Astrocyte of the spinal cord (primary cell): ENCODE measurements at regions not wholly inside any gene's neighbourhood (a gene's known extent, or its start where the extent isn't known, plus 50 kb on each side); places are given as distances from the start of the nearest gene placed in this dataset.

Experiments
- DNase-seq: peaks from one replicate; pipeline ENCODE4 v3.0.0; 2011; ENCODE audit warnings: low read depth, low spot score
- H3K4me3 ChIP-seq: 2 replicates; pipeline ENCODE4 v1.5.1; 2011; ENCODE audit warnings: low read depth, mild to moderate bottlenecking, low read length, moderate library complexity
- CTCF ChIP-seq: IDR thresholded peaks from 2 replicates; pipeline ENCODE4 v1.5.1; 2012; ENCODE audit warnings: low read depth, mild to moderate bottlenecking, low read length, inconsistent platforms
- in situ Hi-C: cut with HindIII; loops from 2 replicates; pipeline ENCODE4 v1.10.0; 2017; ENCODE audit warnings: low sequenced_read_pairs

DNA sequence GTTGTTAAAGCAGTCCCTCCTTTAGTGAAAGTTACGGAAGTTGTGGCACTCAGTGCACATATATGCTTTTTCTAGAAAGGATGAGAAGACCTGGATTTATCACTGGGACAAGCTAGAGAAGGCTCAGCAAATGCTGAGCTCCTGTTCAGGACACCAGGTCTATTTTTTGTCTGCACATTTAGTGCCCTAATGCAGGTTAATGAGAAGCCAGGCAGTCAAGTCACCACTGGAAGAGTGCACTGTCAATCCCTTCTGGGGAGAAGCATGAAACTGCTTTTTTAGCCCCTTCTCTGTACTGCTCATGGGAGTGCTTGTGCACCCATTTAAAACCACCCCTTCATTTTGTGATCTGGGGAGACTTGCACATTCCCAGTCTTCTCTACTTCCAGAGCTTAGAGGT lies 624.1 kb upstream of the USP24 start:
- in situ Hi-C loops: no loop called here
- no peak for DNase-seq
- H3K4me3 ChIP-seq: no peak overlapping the region
- TF ChIP-seq CTCF: no peak

GRCh38 chr1:55836086-55836485 lies 620.9 kb upstream of the USP24 start:
- no peak for TF ChIP-seq CTCF
- H3K4me3 ChIP-seq: no peak overlapping the region
- in situ Hi-C loops: no loop called here
- no peak for DNase-seq

DNA sequence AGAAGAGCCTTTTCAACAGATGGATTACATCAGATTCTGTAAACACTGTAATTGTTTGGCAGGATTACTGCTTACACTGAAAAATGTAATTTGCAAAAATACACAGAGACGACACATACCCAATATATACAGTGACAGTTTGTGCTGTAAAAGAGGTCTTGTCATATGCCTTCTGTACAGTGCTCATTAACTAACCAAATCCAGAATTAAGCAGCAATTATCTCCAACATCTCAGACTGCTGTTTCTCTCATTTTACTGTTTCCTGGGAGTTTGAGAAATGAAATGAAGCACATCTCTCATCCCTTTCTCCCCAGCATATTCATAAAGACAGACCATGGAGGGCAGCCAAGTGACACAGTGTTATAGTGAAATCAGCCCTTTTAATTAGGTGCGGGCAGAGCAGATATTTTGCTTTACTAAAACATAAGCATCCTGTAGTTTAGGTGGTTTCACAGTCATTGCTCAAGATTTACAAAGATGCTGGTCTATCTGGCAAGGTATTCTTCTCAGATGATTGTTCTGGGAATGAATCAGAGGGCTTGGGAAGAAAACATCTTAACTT lies 618.4 kb upstream of the USP24 start:
- in situ Hi-C loops: no loop called here
- TF ChIP-seq CTCF: no peak
- peak; percentile 64 for DNase-seq

DNA sequence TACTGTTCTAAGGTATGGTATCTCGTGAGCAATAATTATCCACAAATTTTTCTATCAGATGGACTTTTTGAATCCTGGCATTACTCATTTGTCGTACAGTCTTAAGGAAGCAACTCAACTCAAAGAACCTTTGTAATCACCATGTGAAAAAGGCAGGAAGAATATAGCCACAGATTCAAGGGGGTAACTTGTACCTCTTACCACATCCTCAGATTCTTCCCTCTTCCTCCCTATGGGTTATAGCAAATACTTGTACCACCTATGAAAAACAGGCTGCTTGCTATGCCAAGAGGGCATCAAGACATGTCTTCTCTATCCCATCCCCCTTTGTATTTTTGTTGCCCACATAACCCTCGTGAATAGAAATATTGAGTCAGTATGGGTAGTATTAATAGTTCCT lies 616.6 kb upstream of the USP24 start:
- no peak for TF ChIP-seq CTCF
- DNase-seq: no peak
- H3K4me3 ChIP-seq: no peak overlapping the region
- in situ Hi-C loops: no loop called here

More for the DNA sequence above, 618.4 kb upstream of the USP24 start:
- H3K4me3 ChIP-seq: no peak overlapping the region

DNA sequence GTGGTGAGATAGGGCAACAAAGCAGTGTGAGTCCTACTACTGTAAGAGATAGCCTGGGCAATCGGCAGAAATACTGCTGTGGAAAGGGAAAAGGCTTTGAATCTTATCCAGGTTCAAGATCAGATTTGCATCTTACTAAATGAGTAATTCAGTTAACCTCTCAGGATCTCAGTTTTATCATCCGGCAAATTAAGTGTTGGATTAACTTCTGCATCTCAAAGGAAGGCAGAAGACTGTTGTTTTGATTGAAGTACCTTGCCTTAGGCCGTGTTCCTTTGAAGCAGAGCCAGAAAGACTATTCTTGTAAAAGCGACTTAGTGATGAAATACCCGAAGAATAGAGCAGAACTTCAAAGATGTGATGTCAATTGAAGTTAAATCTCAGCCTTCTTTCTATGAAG lies 612.9 kb upstream of the USP24 start:
- in situ Hi-C loops: no loop called here
- DNase-seq: no peak
- H3K4me3 ChIP-seq: no peak overlapping the region
- no peak for TF ChIP-seq CTCF

GRCh38 chr1:55827350-55827749 lies 612.2 kb upstream of the USP24 start:
- in situ Hi-C loops: no loop called here
- H3K4me3 ChIP-seq: no peak overlapping the region
- peak; percentile 84 for DNase-seq
- no peak for TF ChIP-seq CTCF

DNA sequence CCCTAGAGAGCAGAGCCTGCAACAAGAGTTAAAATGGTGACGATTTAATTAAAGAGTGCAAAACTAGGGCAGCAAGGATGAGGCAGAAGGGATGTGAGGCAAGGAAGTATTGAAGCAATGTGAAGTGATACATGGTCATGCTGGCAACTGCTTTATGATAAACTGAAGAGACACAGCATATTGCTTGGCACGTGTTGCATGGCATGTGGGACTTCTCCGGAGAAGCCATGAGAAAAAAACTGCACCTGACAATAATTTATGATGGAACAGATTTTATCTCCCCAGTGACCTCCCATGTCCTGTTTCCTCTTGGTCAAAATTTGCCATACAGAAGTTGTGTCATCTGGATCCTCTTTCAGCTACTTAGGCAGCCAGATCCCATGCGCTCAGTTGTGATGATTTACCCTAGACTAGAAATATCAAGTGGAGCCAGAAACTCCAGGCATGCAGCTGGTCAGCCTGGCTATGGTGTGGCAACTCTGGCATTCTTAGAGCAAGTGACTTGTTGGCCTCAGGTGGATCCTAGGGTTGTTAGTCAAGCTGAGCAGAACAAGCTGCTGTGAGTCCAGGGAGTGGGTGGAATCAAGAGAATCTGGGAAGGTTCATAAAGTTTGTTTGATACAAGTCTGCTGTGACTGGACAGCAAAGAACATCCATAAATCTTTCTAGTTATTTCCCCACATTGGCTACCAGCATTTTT lies 611.4 kb upstream of the USP24 start:
- DNase-seq: no peak
- in situ Hi-C loops: no loop called here
- H3K4me3 ChIP-seq: no peak overlapping the region
- no peak for TF ChIP-seq CTCF
